ENCODE measurements at regions not wholly inside any gene's neighbourhood (a gene's known extent, or its start where the extent isn't known, plus 50 kb on each side); places are given as distances from the start of the nearest gene placed in this dataset.

DNA sequence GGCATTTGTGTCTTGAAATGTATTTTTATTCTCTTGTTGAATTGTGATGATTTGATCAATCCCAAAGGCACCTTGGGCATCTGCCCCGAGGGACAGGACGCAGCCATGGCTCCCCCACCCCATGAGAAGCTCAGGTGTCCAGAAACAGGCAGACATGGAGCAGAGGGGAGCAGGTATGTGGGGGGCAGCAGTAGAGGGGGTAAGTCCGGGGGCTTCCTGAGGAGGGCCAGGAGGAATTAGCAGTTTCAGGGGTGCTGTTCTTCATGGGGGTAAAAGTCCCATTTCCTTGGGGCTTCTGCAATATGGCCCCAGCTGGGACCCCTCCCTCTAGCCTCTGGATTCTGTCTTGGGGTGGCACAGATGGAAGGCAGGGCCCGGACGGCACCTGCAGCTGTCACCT is 67.0 kb upstream of the HMX1 start:
- TF ChIP-seq GATA1 (IDR thresholded peaks at IDR 0.05; ENCODE audit: low read depth, low read length), result no peak
- no peak for TF ChIP-seq POLR2A (IDR thresholded peaks at IDR 0.05; ENCODE audit: low read length)
- DNase-seq, result no peak

DNA sequence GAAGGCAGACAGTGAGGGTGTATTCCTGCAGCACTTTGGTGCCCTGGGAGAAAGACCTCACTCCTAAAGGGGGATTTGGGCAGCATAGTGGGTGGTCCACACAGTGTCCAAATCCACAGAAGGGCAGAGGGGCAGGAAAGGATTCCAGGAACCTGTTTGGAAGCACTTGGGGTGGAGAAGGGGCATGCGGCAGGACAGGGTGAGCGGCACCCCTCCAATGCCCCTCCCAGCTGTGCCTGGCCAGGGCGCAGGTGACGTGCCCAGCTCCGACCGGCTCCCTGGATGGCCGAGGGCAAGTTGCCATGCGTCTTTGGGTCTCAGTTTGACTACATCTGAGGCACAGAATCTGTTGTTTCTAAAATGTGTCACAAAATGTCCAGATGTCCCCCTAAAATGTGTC is 66.5 kb upstream of the HMX1 start:
- TF ChIP-seq POLR2A (IDR thresholded peaks at IDR 0.05; ENCODE audit: low read length) (no peak), GATA1 (IDR thresholded peaks at IDR 0.05; ENCODE audit: low read depth, low read length) (no peak)
- no peak for DNase-seq

DNA sequence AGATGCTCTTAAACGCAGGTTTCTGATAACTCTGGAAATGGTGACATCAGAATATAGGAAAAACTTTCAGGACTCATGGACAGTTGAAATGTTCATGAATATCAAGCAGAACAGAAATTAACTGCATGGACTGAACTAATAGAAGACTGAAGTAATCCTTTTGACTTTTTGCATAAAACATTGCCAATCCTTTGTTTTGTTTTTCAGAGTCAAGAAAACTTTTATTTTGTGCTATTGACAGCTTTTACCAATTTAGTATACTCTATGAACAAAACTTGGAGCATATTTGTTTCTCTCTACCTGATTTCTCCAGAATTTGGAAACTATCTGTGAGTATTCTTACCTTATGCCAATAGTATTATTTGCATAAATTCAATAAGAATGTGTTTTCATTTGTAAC is 61.2 kb upstream of the HMX1 start:
- no peak for DNase-seq
- TF ChIP-seq GATA1 (IDR thresholded peaks at IDR 0.05; ENCODE audit: low read depth, low read length) (no peak), POLR2A (IDR thresholded peaks at IDR 0.05; ENCODE audit: low read length) (no peak)

DNA sequence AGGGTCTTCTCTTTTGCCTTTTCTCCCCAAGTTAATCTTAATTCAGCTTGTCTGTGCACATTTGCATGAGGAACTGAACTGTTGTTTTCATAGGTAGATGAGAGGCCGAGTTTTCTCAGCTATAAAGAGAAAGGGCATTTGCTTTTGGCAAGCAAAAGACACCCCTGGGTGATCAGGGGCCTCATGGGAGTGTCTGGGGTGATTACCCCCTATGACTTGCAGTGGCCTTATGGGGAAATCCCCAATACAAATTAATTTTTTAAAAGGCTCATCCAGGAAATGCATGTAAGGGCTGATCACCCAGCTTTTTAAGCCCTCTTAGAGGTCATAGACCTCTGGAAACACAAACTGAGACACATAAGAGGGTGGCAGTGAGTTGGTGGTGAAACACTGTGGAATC is 56.4 kb upstream of the HMX1 start:
- TF ChIP-seq GATA1 (IDR thresholded peaks at IDR 0.05; ENCODE audit: low read depth, low read length), result no peak
- no peak for TF ChIP-seq POLR2A (IDR thresholded peaks at IDR 0.05; ENCODE audit: low read length)

DNA sequence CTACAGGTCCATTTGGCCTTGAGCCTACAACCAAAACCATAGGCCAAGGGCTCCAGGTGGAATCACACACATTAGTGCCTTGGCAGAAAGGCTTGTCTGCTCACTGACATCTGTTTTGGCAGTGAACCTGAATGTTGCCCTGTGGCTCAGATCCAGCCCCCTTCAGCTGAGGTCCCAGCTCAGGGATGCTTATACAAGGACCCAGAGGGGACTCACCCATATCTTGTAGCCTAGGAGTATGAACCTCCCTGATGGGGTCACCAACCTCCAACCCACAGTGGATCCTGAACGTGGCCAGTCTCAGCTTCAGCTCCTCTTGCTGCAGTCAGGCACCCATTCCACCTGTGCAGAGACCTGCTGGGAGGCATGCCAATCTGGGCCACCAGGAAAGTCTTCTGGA is 50.8 kb upstream of the HMX1 start:
- no peak for TF ChIP-seq POLR2A (IDR thresholded peaks at IDR 0.05; ENCODE audit: low read length)
- no peak for TF ChIP-seq GATA1 (IDR thresholded peaks at IDR 0.05; ENCODE audit: low read depth, low read length)
- no peak for DNase-seq

More for the DNA sequence above, 56.4 kb upstream of the HMX1 start:
- no peak for DNase-seq

DNA sequence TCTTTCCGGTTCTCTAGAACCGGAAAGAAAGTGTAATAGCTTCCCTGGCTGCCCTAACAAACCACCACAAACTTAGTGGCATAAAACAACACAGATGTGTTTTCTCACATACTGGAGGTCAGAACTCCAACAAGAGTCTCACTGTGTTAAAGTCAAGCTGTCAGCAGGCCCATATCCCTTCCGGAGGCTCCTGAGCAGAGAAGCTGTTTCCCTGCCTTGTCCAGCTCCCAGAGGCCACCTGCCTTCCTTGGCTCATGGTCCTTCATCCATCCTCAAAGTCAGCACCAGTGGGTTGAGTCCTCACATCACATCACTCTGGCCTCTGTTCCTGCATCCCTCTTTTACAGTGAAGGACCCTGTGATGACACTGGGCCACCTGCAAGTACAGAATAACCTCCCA is 49.8 kb upstream of the HMX1 start:
- no peak for DNase-seq
- TF ChIP-seq GATA1 (IDR thresholded peaks at IDR 0.05; ENCODE audit: low read depth, low read length) (no peak), POLR2A (IDR thresholded peaks at IDR 0.05; ENCODE audit: low read length) (no peak)
